SU-DHL-6 (cell line): ENCODE measurements at regions not wholly inside any gene's neighbourhood (a gene's known extent, or its start where the extent isn't known, plus 50 kb on each side); places are given as distances from the start of the nearest gene placed in this dataset.

Experiments
- EZH2phosphoT487 ChIP-seq: fragments of 200-600 bp; sonication (generic), shearing (Covaris generic); conservative IDR thresholded peaks from 2 replicates; pipeline ENCODE4 v1.6.1; 2018; ENCODE audit warnings: mild to moderate bottlenecking, antibody characterized with exemption, low read length, moderate library complexity, mixed read lengths
- TF ChIP-seq, protein P1 (sequence below): fragments of 200-600 bp; sonication (generic); IDR thresholded peaks from one replicate; pipeline ENCODE4 v1.5.1; 2017; ENCODE audit warnings: antibody characterized with exemption, mild to moderate bottlenecking, low read length, moderate library complexity; ENCODE audit not compliant: insufficient read depth, poor library complexity, severe bottlenecking

DNA sequence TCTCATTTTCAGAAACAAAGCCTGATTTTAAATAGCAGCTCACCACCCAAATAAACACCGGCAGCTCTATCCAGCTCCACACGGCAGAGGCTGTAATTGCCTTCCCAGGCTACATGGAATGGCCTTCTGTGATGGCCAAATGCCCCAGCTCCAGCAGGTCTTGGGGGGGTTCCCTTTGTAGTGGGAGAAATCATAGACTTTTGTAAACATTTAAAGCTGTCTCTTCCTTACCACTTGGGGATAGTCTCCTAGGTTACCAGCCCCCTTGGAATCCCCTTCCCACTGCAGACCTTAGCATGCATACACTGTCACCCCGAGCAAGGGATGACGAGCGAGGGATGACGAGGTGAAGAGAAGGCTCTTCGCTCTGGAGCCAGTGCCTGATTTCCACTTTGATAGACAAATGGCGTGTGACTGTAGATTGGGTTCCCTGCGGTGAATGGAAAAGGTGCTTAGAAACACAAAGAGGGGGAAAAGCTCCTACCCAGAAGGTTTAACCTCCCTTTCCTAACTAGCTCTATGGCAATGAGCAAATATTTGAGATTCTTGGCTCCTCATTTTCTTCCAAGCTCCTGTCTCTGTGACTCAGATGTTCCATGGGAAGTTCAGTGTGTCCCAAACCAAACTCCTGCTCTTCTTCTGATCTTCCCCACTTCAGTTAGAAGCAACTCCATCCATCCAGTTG, 108.0 kb upstream of the CADM1 start:
- no peak for TF ChIP-seq EZH2phosphoT487
- TF ChIP-seq, protein P1, sequence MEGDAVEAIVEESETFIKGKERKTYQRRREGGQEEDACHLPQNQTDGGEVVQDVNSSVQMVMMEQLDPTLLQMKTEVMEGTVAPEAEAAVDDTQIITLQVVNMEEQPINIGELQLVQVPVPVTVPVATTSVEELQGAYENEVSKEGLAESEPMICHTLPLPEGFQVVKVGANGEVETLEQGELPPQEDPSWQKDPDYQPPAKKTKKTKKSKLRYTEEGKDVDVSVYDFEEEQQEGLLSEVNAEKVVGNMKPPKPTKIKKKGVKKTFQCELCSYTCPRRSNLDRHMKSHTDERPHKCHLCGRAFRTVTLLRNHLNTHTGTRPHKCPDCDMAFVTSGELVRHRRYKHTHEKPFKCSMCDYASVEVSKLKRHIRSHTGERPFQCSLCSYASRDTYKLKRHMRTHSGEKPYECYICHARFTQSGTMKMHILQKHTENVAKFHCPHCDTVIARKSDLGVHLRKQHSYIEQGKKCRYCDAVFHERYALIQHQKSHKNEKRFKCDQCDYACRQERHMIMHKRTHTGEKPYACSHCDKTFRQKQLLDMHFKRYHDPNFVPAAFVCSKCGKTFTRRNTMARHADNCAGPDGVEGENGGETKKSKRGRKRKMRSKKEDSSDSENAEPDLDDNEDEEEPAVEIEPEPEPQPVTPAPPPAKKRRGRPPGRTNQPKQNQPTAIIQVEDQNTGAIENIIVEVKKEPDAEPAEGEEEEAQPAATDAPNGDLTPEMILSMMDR: no peak
